Ascending aorta (tissue), 2 donors: ENCODE measurements at regions not wholly inside any gene's neighbourhood (a gene's known extent, or its start where the extent isn't known, plus 50 kb on each side); places are given as distances from the start of the nearest gene placed in this dataset.
"Not testable (repeated sequence)": the region's sequence is repeated elsewhere in the genome, so short reads cannot be mapped to it uniquely, and the experiment has no call there.

Experiments used
- DNase-seq, 2 donors: peaks; one replicate each; pipeline ENCODE4 v3.0.0-alpha.2; 2019; ENCODE audit warnings: low spot score in 2 of 2
- H3K27ac ChIP-seq, 2 donors: fragments of 200-600 bp; sonication (generic); one replicate each; pipeline ENCODE4 v1.5.1; 2016 to 2017; ENCODE audit warnings: mild to moderate bottlenecking in 1 of 2
- H3K27me3 ChIP-seq: fragments of 200-600 bp; sonication (generic); one replicate; pipeline ENCODE4 v1.5.1; 2017
- H3K36me3 ChIP-seq, 2 donors: fragments of 200-600 bp; sonication (generic); one replicate each; pipeline ENCODE4 v1.5.1; 2016
- H3K4me1 ChIP-seq, 2 donors: fragments of 200-600 bp; sonication (generic); one replicate each; pipeline ENCODE4 v1.5.1; 2016 to 2017; ENCODE audit warnings: mild to moderate bottlenecking in 1 of 2
- H3K4me3 ChIP-seq, 2 donors: fragments of 200-600 bp; sonication (generic); one replicate each; pipeline ENCODE4 v1.5.1; 2016 to 2017; ENCODE audit warnings: mild to moderate bottlenecking in 1 of 2
- H3K9me3 ChIP-seq, 2 donors: fragments of 200-600 bp; sonication (generic); one replicate each; pipeline ENCODE4 v1.5.1; 2016
- intact Hi-C: fragments of 100-400 bp; cut with DNase I; formaldehyde crosslinking; loops from one replicate; pipeline ENCODE4 v1.15.1; 2023
- TF ChIP-seq, protein P1 (sequence below), 3 experiments: fragments of 200-600 bp in 2 of 3; fragments of 450-650 bp in 1 of 3; sonication (generic) in 2 of 3; IDR thresholded peaks; one replicate each; pipeline ENCODE4 v1.5.1; 2016 to 2019; ENCODE audit warnings: antibody characterized with exemption in 3 of 3, mild to moderate bottlenecking in 1 of 3, moderate library complexity in 1 of 3

DNA sequence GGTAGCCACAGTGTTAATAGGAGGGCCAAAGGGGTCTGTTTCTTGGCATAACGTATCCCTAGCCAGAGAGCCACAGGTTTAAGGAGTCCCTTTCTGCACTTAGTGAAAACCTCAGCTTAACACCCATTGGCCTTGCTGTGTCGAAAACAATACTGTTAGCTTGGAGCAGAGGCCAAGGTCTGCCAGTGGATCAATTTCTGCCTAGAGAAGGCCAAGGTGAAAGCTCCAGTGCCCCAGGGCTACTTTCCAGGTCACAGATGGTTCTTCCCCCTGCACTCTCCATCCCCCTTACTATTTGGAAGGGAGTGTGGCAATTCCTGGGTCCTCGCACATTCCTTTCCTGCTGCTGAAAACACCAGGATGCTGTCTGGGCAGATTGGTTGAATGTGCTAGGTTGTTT is 74.8 kb upstream of the TNP1 start:
- intact Hi-C loops: no loop called here
- Histone ChIP-seq H3K9me3 (no peaks in the 10 kb centered on the region), H3K27me3 (no peaks in the 10 kb centered on the region), H3K4me1 (no peaks in the 10 kb centered on the region), H3K36me3 (no peaks in the 10 kb centered on the region), H3K27ac (no peak overlapping the region), H3K4me3 (no peak overlapping the region)
- no peak for DNase-seq
- TF ChIP-seq, protein P1, sequence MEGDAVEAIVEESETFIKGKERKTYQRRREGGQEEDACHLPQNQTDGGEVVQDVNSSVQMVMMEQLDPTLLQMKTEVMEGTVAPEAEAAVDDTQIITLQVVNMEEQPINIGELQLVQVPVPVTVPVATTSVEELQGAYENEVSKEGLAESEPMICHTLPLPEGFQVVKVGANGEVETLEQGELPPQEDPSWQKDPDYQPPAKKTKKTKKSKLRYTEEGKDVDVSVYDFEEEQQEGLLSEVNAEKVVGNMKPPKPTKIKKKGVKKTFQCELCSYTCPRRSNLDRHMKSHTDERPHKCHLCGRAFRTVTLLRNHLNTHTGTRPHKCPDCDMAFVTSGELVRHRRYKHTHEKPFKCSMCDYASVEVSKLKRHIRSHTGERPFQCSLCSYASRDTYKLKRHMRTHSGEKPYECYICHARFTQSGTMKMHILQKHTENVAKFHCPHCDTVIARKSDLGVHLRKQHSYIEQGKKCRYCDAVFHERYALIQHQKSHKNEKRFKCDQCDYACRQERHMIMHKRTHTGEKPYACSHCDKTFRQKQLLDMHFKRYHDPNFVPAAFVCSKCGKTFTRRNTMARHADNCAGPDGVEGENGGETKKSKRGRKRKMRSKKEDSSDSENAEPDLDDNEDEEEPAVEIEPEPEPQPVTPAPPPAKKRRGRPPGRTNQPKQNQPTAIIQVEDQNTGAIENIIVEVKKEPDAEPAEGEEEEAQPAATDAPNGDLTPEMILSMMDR (IDR thresholded peaks at IDR 0.05): no peak

DNA sequence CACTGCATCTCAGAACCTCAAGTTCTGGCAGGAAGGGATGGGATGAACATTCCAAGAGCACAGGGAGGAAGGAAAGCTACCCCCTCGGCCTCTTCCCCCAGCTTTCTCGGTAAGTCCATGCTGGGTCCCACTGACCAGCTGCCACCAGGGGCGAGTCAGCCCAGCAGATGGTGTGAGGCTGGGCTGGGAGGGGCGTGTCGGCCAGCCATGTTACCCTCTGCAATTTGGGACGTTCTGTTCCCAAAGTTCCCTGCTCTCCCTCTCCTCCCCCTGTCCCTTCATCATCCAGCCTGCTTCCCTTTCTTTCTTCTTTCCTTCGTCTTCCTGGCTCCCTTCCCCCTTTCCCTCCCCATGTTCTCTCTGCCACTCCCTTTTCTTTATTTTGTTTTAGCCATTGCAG is 74.3 kb upstream of the TNP1 start:
- no peaks in the 10 kb centered on the region for H3K9me3 ChIP-seq
- no peak overlapping the region for H3K27ac ChIP-seq
- H3K4me3 ChIP-seq: no peak overlapping the region
- H3K27me3 ChIP-seq: no peaks in the 10 kb centered on the region
- TF ChIP-seq, protein P1 (IDR thresholded peaks at IDR 0.05): no peak
- intact Hi-C loops: no loop called here
- H3K4me1 ChIP-seq: no peaks in the 10 kb centered on the region
- no peaks in the 10 kb centered on the region for H3K36me3 ChIP-seq
- DNase-seq: no peak

DNA sequence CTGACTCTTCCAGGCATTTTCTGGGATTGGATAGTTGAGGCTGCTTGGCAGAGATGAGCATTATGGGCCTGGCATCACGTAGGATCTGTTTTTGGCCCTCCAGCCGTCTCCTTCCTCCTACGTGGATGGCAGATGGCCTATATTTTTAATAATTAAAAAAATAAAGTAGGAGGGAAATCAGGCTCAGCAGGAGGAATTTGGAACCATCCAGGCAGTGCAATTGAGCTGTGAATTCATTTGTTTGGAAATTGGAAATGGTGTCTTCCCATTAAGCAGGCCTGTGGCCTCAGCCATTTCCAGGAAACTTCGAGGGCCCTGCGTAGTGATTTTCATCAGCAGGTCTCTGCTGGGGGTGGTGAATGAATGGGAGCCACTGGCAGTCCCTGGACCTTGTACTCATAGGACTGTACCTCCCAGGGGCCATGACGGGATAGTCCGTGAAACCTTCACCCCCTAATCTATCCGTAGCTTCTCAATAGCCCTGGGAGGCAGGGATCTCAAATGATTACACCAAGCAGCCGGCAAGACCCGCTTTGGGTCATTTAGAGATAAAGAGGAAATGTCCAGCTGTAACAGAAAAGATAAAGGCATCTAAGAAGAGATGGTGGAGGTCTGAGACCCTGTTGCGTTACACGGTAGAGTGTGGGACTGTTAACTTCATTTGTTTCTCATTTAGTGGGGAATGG is 73.1 kb upstream of the TNP1 start:
- no peaks in the 10 kb centered on the region for H3K36me3 ChIP-seq
- no peaks in the 10 kb centered on the region for H3K27me3 ChIP-seq
- TF ChIP-seq, protein P1 (IDR thresholded peaks at IDR 0.05): no peak
- intact Hi-C loops: no loop called here
- H3K4me1 ChIP-seq: no peaks in the 10 kb centered on the region
- H3K4me3 ChIP-seq: no peak overlapping the region
- no peaks in the 10 kb centered on the region for H3K9me3 ChIP-seq
- no peak for DNase-seq
- peak overlapping the region in 1 of 2 donors; percentile 40 for H3K27ac ChIP-seq

DNA sequence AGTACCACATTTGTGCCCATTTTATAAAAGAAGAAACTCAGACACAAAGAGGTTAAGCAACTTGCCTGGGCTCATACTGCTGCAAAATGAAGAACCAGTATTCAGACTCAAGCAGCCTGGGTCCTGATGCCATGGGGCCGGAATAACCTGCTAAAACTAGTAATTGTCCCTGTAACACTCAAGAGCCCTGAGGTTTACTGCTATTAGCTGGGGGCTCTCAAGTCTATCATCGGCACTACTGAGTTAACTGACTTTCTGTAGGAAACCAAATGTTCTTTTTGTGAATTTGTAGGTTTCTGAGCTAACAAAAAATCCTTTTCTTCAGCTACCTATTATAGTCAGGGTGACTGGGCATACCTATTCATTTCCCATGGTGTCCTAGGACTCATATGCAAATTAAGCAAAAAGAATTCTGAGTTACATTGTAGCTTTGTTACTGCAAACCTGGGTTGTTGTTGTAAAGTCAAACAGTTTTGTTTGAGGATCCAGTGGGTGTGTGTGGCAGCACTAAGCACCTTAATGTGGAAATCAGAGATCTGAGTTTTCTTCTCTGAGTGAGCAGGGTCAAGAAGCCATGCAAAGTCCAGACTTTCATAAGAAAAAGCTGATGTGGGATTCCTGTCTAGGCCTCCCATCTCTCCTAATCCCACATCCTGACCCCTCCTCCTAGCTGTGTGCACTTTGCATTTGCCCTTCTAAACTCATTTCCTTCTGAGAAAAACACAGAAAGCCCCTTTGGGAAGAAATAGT is 72.4 kb upstream of the TNP1 start:
- intact Hi-C loops: no loop called here
- Histone ChIP-seq H3K27me3 (no peaks in the 10 kb centered on the region), H3K4me1 (no peaks in the 10 kb centered on the region), H3K36me3 (no peaks in the 10 kb centered on the region), H3K27ac (peak overlapping the region in 1 of 2 donors; percentile 40), H3K4me3 (no peak overlapping the region), H3K9me3 (no peaks in the 10 kb centered on the region)
- no peak for DNase-seq
- TF ChIP-seq, protein P1 (IDR thresholded peaks at IDR 0.05): no peak

DNA sequence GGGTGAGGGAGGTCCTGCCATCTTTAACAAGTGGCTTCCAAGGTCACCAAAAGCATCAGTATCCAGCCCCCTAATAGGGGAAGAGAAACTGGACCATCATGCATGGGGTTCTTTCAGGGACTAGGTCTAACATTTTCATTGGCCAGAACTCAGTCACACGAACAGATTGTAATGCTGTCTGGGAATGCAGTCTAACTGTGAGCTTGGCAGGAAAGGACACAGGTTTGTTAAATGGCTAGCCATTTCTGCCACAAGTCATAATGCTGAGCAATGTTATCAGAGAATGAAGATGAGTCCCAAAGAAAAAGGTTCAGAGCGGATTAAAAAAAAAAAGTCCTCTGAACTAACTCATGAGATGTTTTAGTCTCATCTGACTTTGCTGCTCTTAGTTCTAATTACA is 70.9 kb upstream of the TNP1 start:
- no peaks in the 10 kb centered on the region for H3K9me3 ChIP-seq
- no peaks in the 10 kb centered on the region for H3K4me1 ChIP-seq
- H3K4me3 ChIP-seq: no peak overlapping the region
- DNase-seq: no peak
- H3K36me3 ChIP-seq: no peaks in the 10 kb centered on the region
- TF ChIP-seq, protein P1 (IDR thresholded peaks at IDR 0.05): no peak
- H3K27ac ChIP-seq: no peak overlapping the region
- no peaks in the 10 kb centered on the region for H3K27me3 ChIP-seq
- intact Hi-C loops: no loop called here

DNA sequence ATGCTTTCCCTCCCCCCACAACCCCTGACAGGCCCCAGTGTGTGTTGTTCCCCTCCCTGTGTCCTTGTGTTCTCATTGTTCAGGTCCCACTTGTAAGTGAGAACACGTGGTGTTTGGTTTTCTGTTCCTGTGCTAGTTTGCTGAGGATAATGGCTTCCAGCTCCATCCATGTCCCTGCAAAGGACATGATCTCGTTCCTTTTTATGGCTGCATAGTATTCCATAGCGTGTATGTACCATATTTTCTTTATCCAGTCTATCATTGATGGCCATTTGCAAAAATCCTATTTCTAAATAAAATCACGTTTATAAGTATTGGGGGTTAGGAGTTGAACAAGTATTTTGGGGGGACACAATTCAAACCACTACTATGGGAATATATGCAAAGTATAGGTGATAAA is 69.5 kb upstream of the TNP1 start:
- H3K4me3 ChIP-seq, intact Hi-C loops, H3K27ac ChIP-seq, DNase-seq, H3K27me3 ChIP-seq, H3K36me3 ChIP-seq, H3K4me1 ChIP-seq, H3K9me3 ChIP-seq: not testable (repeated sequence)
